ENCODE measurements at regions not wholly inside any gene's neighbourhood (a gene's known extent, or its start where the extent isn't known, plus 50 kb on each side); places are given as distances from the start of the nearest gene placed in this dataset.

GRCh38 chr2:240227538-240228428 lies 87.3 kb upstream of the OTOS start:
- DNase-seq, result no peak

- DNase-seq, result no peak
These were observed 88.5 kb upstream of the OTOS start for GRCh38 chr2:240229005-240229404.

- no peak for DNase-seq
These were observed 89.3 kb upstream of the OTOS start for GRCh38 chr2:240229603-240230235.

- no peak for DNase-seq
These were observed 90.0 kb upstream of the OTOS start for GRCh38 chr2:240230291-240230931.

GRCh38 chr2:240231838-240232244 lies 91.4 kb upstream of the OTOS start:
- no peak for DNase-seq

- no peak for DNase-seq
These were observed 91.9 kb upstream of the OTOS start for GRCh38 chr2:240232264-240232915.

- peak; percentile 69 to 97 for DNase-seq
These were observed 92.8 kb upstream of the OTOS start for GRCh38 chr2:240232961-240233884.

- DNase-seq, result no peak
These were observed 93.5 kb upstream of the OTOS start for GRCh38 chr2:240233885-240234502.

GRCh38 chr2:240234503-240234951 lies 94.1 kb upstream of the OTOS start:
- DNase-seq, result no peak

GRCh38 chr2:240235149-240235803 lies 94.8 kb upstream of the OTOS start:
- no peak for DNase-seq

GRCh38 chr2:240235811-240236210 lies 95.4 kb upstream of the OTOS start:
- no peak for DNase-seq

- DNase-seq, result no peak
These were observed 96.0 kb upstream of the OTOS start for GRCh38 chr2:240236217-240237111.

- DNase-seq, result no peak
These were observed 97.2 kb upstream of the OTOS start for GRCh38 chr2:240237609-240238174.

- DNase-seq, result no peak
These were observed 97.7 kb upstream of the OTOS start for GRCh38 chr2:240238201-240238600.

- no peak for DNase-seq
These were observed 98.3 kb upstream of the OTOS start for GRCh38 chr2:240238786-240239185.

GRCh38 chr2:240239325-240239724 lies 98.9 kb upstream of the OTOS start:
- no peak for DNase-seq

GRCh38 chr2:240240017-240240734 lies 99.7 kb upstream of the OTOS start:
- DNase-seq, result no peak

GRCh38 chr2:240240781-240241180 lies 100.3 kb upstream of the OTOS start:
- DNase-seq, result no peak

- DNase-seq, result no peak
These were observed 101.1 kb upstream of the OTOS start for GRCh38 chr2:240241572-240241971.

Data from NCI-H526 (cell line).